ENCODE measurements at regions not wholly inside any gene's neighbourhood (a gene's known extent, or its start where the extent isn't known, plus 50 kb on each side); places are given as distances from the start of the nearest gene placed in this dataset.

DNA sequence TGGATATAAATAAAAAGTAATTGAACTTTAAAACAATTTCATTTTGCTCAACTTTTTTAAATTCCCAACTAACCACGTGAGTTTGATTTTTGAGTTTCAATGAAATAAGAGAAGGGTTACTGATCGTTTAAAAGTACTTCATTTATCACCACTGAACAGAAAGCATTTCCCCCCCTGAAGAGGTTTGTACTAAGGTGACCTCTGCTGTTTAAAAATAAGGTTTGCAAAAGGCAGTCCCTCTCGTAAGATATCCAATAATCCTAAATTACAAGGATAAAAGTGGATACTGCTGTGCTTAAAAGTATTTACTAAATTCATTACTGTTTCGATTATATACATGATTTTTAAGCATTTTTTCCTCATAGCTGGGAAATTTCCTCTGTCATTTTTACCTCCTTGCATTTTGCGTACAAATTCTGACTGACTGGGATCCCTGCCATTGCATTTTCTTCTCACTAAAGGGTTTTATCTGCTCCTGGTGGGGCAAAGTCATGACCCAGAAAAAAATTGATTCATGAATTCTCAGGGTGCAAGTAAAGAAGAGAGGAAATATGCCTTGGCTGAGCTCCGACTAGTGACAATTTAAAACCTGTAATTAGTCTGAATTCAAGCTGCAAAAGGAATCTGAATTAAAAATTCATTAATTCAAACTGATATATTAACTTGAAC lies 463.8 kb downstream of the PRKD1 start:
- no peak for FAIRE-seq

DNA sequence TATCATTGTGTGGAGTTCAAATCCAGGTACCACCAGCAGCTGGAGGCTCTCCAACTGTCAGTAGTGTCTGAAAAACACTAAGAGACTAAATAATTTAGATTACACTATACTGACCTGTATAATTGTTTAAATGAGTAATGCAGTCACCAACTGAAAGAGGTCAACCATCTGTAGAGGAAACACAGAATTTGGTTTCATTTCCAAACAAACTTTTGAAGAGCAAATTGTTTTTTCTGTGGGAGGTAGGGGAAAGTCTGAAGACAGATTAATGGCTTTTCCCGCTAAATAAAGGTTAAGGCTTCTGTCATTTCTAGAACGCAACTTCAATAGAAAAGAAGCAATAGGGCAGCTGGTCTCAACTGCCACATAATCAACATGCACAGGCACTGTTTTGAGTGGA lies 462.6 kb downstream of the PRKD1 start:
- no peak for FAIRE-seq

DNA sequence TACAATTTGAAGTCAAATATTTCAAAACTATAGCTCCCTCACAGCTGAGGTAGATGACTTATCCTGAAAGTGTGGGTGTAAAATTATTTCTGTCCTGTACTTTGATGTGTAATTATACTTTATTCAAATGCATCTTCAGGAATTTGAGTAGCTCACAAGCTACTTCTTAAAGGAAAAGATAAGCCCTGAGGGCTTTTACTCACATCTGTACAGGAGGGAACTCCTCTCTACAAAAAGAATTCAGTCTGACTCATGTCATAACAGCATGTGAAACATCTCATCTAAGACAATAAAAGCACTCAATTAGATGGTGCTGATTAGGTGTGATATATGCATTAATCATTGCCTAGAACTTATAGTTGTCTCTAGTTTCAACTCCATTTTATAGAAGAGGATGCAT lies 452.0 kb downstream of the PRKD1 start:
- FAIRE-seq, result no peak

DNA sequence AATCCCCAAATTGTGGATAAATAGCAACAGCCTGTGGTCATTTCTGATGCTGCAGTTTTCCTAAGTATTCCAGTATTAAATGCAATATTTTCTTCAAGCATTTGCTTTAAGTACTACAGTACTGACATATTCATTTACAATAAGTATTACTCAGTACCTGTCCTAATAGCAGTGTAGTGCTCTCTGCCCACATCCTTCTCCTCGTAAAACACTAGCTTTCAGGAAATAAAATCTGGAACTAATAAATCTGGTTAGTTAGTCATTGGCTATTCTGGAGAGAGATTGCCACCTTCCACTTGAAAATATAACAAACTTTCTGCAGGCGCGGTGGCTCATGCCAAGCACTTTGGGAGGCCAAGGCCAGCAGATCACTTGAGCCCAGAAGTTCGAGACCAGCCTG lies 441.5 kb downstream of the PRKD1 start:
- no peak for FAIRE-seq

DNA sequence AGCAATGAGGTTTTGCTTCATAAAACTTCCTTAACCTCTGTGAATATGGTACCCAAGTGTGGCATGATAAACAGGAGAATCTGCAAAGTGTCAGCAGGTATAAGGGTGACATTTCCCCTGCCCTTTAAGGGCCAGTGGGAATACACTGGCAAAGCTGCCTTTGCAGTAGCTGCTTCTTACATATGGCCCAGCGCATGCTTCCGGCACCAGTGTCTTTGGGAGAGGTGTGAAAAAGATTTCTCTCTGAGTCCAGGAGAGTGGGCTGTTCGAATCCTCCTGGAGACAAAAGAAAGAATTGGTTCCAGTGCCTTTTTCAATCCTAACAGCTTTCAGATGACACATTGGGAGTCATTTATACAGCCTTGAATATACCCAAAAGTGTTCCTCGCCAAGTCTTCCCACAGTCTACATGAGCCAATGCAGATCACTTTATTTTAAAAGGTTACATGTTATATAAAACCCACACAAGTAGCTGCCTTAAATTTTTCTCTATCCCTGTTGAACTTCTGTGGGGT lies 437.7 kb downstream of the PRKD1 start:
- FAIRE-seq, result no peak

DNA sequence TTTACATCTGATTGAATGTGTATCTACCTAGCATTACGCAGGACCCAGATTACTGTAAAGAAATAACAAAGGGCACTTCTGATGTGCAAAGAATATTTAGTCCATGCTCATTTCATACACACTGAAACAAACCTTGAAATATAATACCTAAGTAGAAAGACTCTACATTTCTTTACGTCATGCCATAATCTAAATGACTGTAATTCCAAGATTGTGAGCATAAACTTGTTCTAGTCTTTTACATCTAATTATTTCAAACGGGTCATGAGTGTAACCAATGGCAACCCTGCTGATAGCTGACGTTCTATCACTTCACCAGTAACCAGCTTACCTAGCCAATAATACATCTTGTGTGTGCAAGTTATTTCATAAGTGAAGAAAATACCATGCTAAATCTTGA lies 433.8 kb downstream of the PRKD1 start:
- no peak for FAIRE-seq

DNA sequence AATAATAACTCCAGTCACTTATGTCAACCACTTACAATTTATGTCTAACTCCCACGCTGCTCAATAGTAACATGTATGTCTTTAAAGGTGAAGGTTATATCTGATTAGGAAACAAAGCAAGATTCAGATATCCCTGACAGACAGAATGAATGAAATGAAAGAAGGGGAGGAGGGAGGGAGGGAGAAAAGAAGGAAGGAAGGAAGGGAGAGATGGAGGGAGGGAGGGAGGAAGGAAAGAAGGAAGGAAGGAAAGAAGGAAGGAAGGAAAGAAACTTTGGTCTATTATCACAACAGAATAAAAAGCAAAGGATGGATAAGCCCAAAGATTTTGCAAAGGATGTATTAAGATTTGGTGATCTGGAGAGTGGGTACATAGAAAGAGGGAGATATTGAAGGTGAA lies 433.3 kb downstream of the PRKD1 start:
- no peak for FAIRE-seq

DNA sequence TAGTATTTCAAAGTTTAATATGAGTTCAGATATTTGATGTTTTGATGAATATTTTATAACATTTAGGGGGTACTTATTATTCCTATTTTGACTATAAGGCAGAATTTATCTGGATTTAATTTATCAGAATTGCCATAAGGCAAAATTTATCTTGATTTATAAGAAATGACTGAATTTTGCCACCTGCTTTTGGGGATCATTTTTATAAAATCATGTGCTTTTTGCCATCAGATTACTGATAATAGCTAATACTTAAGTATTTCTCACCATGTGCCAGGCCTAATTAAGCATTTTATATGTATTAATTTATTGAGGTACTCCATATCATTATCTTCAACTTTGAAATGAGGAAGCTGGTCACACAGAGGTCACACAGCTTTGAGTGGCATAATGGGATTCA lies 423.7 kb downstream of the PRKD1 start:
- FAIRE-seq, result no peak

DNA sequence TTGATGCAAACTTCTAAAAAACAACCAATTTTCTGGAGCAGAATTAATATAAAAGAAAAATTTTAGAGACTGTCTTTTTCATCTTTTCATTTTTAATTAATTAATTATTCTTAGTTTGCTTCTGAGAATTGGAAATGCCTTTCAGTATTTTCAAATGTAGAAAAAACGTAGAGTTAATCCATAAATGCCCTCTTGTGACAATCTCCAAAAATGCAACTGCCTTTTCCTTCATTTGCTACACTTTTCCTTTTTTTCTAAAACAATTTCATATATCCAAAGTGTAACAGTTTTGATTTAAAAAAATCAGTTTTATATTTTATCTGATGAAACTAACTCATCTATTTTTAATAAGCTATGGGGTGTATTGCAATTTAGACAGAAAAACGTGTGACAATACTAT lies 409.3 kb downstream of the PRKD1 start:
- FAIRE-seq, result peak; percentile 27

DNA sequence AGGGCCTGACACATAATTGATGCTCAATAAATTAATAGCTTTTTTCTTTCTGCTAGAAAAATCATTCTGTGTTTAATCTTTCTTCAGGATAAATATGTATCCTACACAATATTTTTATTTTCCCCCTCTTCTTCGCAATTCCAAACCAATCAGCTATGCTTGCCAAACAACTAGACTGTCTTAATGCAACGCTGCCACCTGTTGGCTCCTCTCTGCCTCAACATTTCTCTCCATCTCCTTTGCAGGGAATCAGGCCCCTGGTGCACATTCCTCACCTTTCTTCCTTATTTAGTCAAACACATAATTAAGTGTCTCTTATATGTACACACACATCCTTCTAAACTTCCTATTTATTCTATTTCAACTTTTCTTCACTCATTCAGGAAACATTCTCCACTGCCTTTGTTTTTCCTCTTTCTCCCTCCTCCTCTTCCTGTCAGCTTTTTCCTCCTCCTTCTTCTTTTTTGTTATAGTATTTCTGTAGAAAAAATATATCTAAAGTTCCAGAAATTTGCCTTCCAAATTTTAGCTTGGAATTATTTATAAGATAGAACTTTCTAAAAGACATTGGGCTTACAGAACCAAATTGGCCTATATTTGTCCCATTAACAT lies 406.0 kb downstream of the PRKD1 start:
- FAIRE-seq, result no peak
